Activated CD4-positive, alpha-beta T cell treated with anti-CD3 and anti-CD28 coated beads, Interleukin-2, amount 10 ng/mL, durations not matched to agents 24 days and 14 days (primary cell): ENCODE measurements at regions not wholly inside any gene's neighbourhood (a gene's known extent, or its start where the extent isn't known, plus 50 kb on each side); places are given as distances from the start of the nearest gene placed in this dataset.

ENCODE experiments used
- DNase-seq: peaks from one replicate; pipeline ENCODE4 v3.0.0; 2022
- H3K27ac Mint-ChIP-seq: one replicate; pipeline ENCODE4 v1.8.0; 2022; ENCODE audit warnings: mild to moderate bottlenecking, mixed read lengths
- H3K27me3 Mint-ChIP-seq: one replicate; pipeline ENCODE4 v1.8.0; 2022; ENCODE audit warnings: mixed read lengths
- H3K36me3 Mint-ChIP-seq: one replicate; pipeline ENCODE4 v1.8.0; 2022; ENCODE audit warnings: low read depth, mild to moderate bottlenecking, mixed read lengths
- H3K4me1 Mint-ChIP-seq: one replicate; pipeline ENCODE4 v1.8.0; 2021; ENCODE audit warnings: mixed read lengths
- H3K4me3 Mint-ChIP-seq: one replicate; pipeline ENCODE4 v1.8.0; 2022; ENCODE audit warnings: mild to moderate bottlenecking, moderate library complexity, mixed read lengths
- H3K9me3 Mint-ChIP-seq: one replicate; pipeline ENCODE4 v1.8.0; 2021; ENCODE audit warnings: mixed read lengths
- intact Hi-C: fragments of 100-400 bp; cut with micrococcal nuclease; formaldehyde crosslinking; loops from one replicate; pipeline ENCODE4 v1.15.1; 2023

GRCh38 chr9:13646500-13647021, 367.1 kb upstream of the MPDZ start:
- intact Hi-C loops = no loop called here
- no peaks in the 10 kb centered on the region for H3K4me1 Mint-ChIP-seq
- no peak overlapping the region for H3K4me3 Mint-ChIP-seq
- H3K27me3 Mint-ChIP-seq = no peaks in the 10 kb centered on the region
- peaks cover 7% of the 10 kb centered on the region for H3K9me3 Mint-ChIP-seq
- no peak for DNase-seq
- no peak overlapping the region for H3K27ac Mint-ChIP-seq
- no peaks in the 10 kb centered on the region for H3K36me3 Mint-ChIP-seq

DNA sequence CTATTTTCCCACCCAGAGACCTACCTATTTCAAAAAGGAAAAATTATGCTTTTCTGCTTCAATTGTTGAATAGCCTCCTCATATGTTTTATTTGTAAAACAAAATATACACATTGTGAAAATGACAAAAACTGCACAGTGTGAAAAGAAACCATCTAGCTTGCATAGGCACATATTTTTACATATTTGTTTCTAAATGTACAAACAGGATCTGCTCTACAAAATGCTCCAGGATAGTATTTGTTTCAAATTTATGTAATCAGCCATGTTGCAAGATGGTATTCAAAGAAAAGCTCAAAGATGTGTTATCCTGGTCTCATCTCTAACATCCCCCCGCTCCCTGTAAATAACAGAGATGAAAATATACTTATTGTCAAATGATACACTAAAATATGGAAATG, 366.1 kb upstream of the MPDZ start:
- Mint-ChIP-seq H3K36me3 (no peaks in the 10 kb centered on the region), H3K27ac (no peak overlapping the region), H3K27me3 (no peaks in the 10 kb centered on the region), H3K9me3 (peaks cover 4% of the 10 kb centered on the region), H3K4me1 (no peaks in the 10 kb centered on the region), H3K4me3 (no peak overlapping the region)
- no peak for DNase-seq
- intact Hi-C loops = no loop called here

DNA sequence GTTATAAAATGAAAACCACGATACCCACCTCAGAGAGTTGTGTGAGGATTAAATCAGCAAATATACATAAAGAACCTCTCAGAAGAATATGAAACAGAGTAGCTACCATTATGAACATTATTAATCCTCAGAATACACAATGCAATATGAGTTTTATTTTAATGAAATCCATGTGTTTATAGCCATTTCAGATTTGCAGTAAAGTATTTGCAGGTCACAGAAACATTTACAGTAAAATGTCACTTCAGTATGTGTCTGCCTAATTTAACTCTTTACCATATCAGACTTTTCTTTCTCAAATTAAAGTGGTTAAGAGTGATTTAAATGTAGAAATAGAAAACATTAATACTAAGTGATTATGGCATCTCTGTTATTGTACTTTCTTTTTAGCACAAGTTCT, 365.2 kb upstream of the MPDZ start:
- Mint-ChIP-seq H3K27me3 (no peaks in the 10 kb centered on the region), H3K36me3 (no peaks in the 10 kb centered on the region), H3K4me1 (no peaks in the 10 kb centered on the region), H3K4me3 (no peak overlapping the region), H3K27ac (no peak overlapping the region), H3K9me3 (peaks cover 4% of the 10 kb centered on the region)
- DNase-seq = no peak
- intact Hi-C loops = no loop called here

DNA sequence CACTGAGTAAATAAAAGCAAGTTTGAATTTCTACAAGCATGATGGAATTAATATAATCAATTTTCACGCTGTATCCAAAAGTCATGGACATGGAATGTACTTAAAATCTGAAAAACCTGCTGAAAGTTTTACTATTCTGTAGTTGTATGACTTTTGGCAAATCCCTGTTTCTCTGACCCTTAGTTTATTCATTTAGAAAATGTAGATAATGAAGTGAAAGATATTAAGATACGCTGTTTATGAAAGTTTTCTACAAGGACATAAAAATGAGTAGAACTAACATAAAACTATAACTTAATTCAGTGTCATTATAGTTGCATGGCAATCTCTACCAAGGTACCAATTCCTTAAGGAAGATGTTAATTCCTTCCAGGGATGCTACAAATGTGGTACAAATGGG, 363.2 kb upstream of the MPDZ start:
- no peak overlapping the region for H3K4me3 Mint-ChIP-seq
- H3K36me3 Mint-ChIP-seq = no peaks in the 10 kb centered on the region
- H3K27me3 Mint-ChIP-seq = no peaks in the 10 kb centered on the region
- DNase-seq = no peak
- H3K9me3 Mint-ChIP-seq = no peaks in the 10 kb centered on the region
- intact Hi-C loops = no loop called here
- H3K27ac Mint-ChIP-seq = no peak overlapping the region
- H3K4me1 Mint-ChIP-seq = no peaks in the 10 kb centered on the region

DNA sequence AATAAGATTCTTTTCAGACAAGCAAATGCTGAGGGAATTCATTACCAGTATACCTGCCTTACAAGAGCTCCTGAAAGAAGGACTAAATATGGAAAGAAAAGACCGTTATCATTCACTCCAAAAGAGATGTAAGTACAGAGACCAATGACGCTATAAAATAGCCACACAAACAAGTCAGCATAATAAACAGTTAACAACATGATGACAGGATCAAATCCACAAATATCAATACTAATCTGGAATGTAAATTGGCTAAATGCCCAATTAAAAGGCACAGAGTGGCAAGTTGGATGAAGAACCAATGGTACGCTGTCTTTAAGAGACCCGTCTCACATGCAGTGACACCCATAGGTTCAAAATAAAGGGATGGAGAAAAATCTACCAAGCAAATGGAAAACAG, 349.6 kb upstream of the MPDZ start:
- no peaks in the 10 kb centered on the region for H3K27me3 Mint-ChIP-seq
- no peak overlapping the region for H3K27ac Mint-ChIP-seq
- intact Hi-C loops = no loop called here
- H3K4me1 Mint-ChIP-seq = no peaks in the 10 kb centered on the region
- peaks cover 15% of the 10 kb centered on the region for H3K9me3 Mint-ChIP-seq
- no peak for DNase-seq
- H3K4me3 Mint-ChIP-seq = no peak overlapping the region
- no peaks in the 10 kb centered on the region for H3K36me3 Mint-ChIP-seq

DNA sequence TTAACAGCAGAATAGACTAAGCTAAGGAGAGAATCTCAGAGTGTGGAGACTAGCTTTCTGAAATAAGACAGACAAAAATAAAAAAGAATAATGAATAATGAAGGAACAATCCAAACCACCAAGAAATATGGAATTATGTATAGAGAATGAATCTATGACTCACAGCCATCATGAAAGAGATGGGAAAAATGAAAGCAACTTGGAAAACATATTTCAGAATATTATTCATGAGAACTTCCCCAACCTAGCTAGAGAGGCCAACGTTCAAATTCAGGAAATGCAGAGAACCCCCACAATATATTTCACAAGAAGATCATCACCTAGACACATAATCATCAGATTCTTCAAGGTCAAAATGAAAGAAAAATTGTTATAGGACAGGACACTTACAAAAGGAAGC, 349.0 kb upstream of the MPDZ start:
- H3K27me3 Mint-ChIP-seq = no peaks in the 10 kb centered on the region
- DNase-seq = no peak
- H3K4me1 Mint-ChIP-seq = no peaks in the 10 kb centered on the region
- no peak overlapping the region for H3K4me3 Mint-ChIP-seq
- H3K36me3 Mint-ChIP-seq = no peaks in the 10 kb centered on the region
- peaks cover 15% of the 10 kb centered on the region for H3K9me3 Mint-ChIP-seq
- intact Hi-C loops = no loop called here
- no peak overlapping the region for H3K27ac Mint-ChIP-seq

- H3K4me1 Mint-ChIP-seq = no peaks in the 10 kb centered on the region
- no peak overlapping the region for H3K4me3 Mint-ChIP-seq
- no peaks in the 10 kb centered on the region for H3K27me3 Mint-ChIP-seq
- intact Hi-C loops = no loop called here
- H3K9me3 Mint-ChIP-seq = peaks cover 15% of the 10 kb centered on the region
- H3K36me3 Mint-ChIP-seq = no peaks in the 10 kb centered on the region
- no peak overlapping the region for H3K27ac Mint-ChIP-seq
- DNase-seq = no peak
Observed at GRCh38 chr9:13627502-13627901, 348.0 kb upstream of the MPDZ start.

GRCh38 chr9:13627071-13627470, 347.6 kb upstream of the MPDZ start:
- no peaks in the 10 kb centered on the region for H3K36me3 Mint-ChIP-seq
- no peak overlapping the region for H3K27ac Mint-ChIP-seq
- no peaks in the 10 kb centered on the region for H3K27me3 Mint-ChIP-seq
- H3K9me3 Mint-ChIP-seq = peaks cover 15% of the 10 kb centered on the region
- H3K4me3 Mint-ChIP-seq = no peak overlapping the region
- H3K4me1 Mint-ChIP-seq = no peaks in the 10 kb centered on the region
- DNase-seq = no peak
- intact Hi-C loops = no loop called here

- H3K36me3 Mint-ChIP-seq = no peaks in the 10 kb centered on the region
- no peaks in the 10 kb centered on the region for H3K4me1 Mint-ChIP-seq
- H3K27ac Mint-ChIP-seq = no peak overlapping the region
- H3K27me3 Mint-ChIP-seq = no peaks in the 10 kb centered on the region
- H3K9me3 Mint-ChIP-seq = peaks cover 12% of the 10 kb centered on the region
- intact Hi-C loops = no loop called here
- no peak for DNase-seq
- H3K4me3 Mint-ChIP-seq = no peak overlapping the region
Observed at GRCh38 chr9:13626601-13627000, 347.1 kb upstream of the MPDZ start.

DNA sequence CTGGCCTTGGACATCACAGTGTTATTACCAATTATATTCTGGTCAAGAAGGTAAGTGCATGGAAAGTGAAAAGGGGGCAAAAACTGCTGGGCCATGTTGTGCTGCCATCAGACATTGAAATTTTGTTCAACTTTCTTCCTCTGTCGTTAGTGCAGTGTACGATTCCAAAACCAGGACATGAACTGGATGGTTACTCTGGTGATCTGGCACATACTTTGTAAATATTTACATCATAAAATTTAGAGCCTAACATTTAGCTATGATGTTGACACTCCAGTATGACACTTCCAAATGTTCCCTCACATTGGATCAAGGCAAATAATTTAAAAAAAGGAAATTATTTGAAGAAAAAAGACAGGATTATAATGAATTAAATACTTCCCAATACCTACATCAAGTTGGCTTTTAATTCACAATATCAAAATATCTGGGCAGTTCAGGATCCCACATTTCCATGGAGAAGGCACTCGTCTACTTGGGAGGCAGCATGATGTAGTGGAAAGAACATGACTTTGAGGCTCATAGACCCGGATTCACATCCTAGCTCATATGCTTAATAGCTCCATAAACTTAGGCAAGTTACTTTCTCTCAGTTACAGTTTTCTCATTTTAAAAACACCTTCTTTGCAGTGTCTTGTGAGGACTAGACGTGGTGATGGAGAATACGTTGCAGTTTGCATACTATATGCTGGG, 342.5 kb upstream of the MPDZ start:
- H3K27me3 Mint-ChIP-seq = no peaks in the 10 kb centered on the region
- H3K36me3 Mint-ChIP-seq = no peaks in the 10 kb centered on the region
- no peak for DNase-seq
- intact Hi-C loops = no loop called here
- H3K4me1 Mint-ChIP-seq = no peaks in the 10 kb centered on the region
- H3K4me3 Mint-ChIP-seq = no peak overlapping the region
- H3K9me3 Mint-ChIP-seq = no peaks in the 10 kb centered on the region
- no peak overlapping the region for H3K27ac Mint-ChIP-seq

GRCh38 chr9:13616491-13617035, 337.1 kb upstream of the MPDZ start:
- intact Hi-C loops = no loop called here
- Mint-ChIP-seq H3K27me3 (no peaks in the 10 kb centered on the region), H3K4me3 (no peak overlapping the region), H3K9me3 (no peaks in the 10 kb centered on the region), H3K4me1 (no peaks in the 10 kb centered on the region), H3K36me3 (no peaks in the 10 kb centered on the region), H3K27ac (no peak overlapping the region)
- DNase-seq = no peak

DNA sequence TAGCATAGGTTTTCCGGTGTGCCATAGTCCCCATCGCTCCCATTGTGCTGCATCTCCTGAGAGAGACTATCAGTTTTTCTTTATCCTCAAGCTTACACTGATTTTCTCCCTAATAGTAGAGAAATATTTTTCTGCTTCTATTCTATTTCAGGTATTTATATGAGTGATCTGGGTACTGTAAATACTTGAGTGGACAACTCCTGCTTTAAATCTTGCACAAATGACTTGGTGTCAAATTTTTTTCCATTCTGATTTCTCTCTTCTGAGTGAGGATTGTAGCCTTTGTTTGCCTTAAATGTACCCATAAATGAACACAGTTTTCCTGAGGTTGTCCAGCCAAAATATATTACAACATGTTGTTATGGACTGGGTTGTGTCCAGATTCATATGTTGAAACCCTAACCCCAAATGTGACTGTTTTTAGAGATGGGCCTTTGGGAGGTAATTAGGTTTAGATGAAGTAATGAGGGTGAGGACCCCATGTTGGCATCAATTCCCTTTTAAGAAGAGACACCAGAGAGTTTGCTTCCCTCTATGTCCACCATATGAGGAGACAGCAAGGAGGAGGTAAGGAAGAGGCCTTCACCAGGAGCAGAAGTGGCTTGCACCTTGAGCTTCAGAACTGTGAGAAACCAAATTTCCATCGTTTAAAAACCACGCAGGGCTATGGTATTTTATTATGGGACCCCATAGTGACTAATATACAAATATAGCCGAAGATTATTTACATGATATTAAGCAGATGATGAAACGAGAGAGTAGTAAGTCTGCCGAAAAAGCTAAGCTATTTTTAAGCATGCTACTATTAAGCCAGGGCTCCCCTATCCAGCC, 336.4 kb upstream of the MPDZ start:
- Mint-ChIP-seq H3K9me3 (no peaks in the 10 kb centered on the region), H3K27me3 (no peaks in the 10 kb centered on the region), H3K4me3 (no peak overlapping the region), H3K4me1 (no peaks in the 10 kb centered on the region), H3K27ac (no peak overlapping the region), H3K36me3 (no peaks in the 10 kb centered on the region)
- intact Hi-C loops = no loop called here
- DNase-seq = no peak

DNA sequence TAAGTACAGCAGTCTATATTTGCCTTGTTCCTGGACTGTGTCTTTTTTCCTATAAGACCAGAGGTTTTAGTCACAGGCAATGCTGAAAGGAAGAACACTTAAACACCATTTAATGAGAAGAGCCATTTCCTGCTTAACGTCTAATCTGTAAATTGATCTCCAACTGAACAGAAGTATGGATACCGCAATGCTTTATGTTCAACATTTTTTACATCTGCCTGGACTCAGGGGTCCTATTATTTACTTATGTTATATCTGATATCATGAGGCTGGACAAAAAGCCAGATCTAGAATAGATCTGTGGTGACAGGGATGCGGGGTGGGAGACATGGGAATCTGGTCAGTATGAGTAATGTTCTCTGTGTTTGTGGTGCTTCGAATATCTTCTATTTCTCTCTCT, 334.6 kb upstream of the MPDZ start:
- H3K27me3 Mint-ChIP-seq = no peaks in the 10 kb centered on the region
- H3K36me3 Mint-ChIP-seq = no peaks in the 10 kb centered on the region
- no peak overlapping the region for H3K27ac Mint-ChIP-seq
- no peaks in the 10 kb centered on the region for H3K4me1 Mint-ChIP-seq
- no peak for DNase-seq
- intact Hi-C loops = no loop called here
- no peaks in the 10 kb centered on the region for H3K9me3 Mint-ChIP-seq
- no peak overlapping the region for H3K4me3 Mint-ChIP-seq

GRCh38 chr9:13613296-13613695, 333.8 kb upstream of the MPDZ start:
- H3K9me3 Mint-ChIP-seq = no peaks in the 10 kb centered on the region
- H3K4me3 Mint-ChIP-seq = no peak overlapping the region
- H3K4me1 Mint-ChIP-seq = no peaks in the 10 kb centered on the region
- intact Hi-C loops = no loop called here
- no peak for DNase-seq
- no peaks in the 10 kb centered on the region for H3K36me3 Mint-ChIP-seq
- H3K27ac Mint-ChIP-seq = no peak overlapping the region
- H3K27me3 Mint-ChIP-seq = no peaks in the 10 kb centered on the region
